ENCODE measurements at regions not wholly inside any gene's neighbourhood (a gene's known extent, or its start where the extent isn't known, plus 50 kb on each side); places are given as distances from the start of the nearest gene placed in this dataset.

- H4K20me1 ChIP-seq (ENCODE audit: insufficient read depth, low read depth, low read length) = no peaks in the 10 kb centered on the region
- no peak overlapping the region for H3K27ac ChIP-seq (ENCODE audit: low read length)
- no peaks in the 10 kb centered on the region for H3K79me2 ChIP-seq (ENCODE audit: low read length)
- H3K9me3 ChIP-seq (ENCODE audit: low read length) = no peaks in the 10 kb centered on the region
- no peaks in the 10 kb centered on the region for H3K27me3 ChIP-seq (ENCODE audit: low read length)
- H3K36me3 ChIP-seq (ENCODE audit: insufficient read depth, low read length) = no peaks in the 10 kb centered on the region
- no peaks in the 10 kb centered on the region for H3K9me2 ChIP-seq (replicated peaks; ENCODE audit: insufficient read depth, low read length)
- no peak for DNase-seq
- no peak overlapping the region for H3K9ac ChIP-seq (ENCODE audit: low read length)
- no peaks in the 10 kb centered on the region for H3K4me1 ChIP-seq (ENCODE audit: low read length)
- H3K4me3 ChIP-seq (ENCODE audit: low read length) = no peak overlapping the region
- H3K4me2 ChIP-seq (ENCODE audit: low read depth, low read length, poor library complexity, severe bottlenecking) = no peak overlapping the region
- no peak overlapping the region for H2AFZ ChIP-seq (ENCODE audit: low read length)
Observed at GRCh38 chr14:55977392-55978150, 140.6 kb upstream of the PELI2 start.

- H3K36me3 ChIP-seq (ENCODE audit: insufficient read depth, low read length) = no peaks in the 10 kb centered on the region
- no peak overlapping the region for H3K9ac ChIP-seq (ENCODE audit: low read length)
Observed at GRCh38 chr14:55979096-55979495, 139.1 kb upstream of the PELI2 start.

DNA sequence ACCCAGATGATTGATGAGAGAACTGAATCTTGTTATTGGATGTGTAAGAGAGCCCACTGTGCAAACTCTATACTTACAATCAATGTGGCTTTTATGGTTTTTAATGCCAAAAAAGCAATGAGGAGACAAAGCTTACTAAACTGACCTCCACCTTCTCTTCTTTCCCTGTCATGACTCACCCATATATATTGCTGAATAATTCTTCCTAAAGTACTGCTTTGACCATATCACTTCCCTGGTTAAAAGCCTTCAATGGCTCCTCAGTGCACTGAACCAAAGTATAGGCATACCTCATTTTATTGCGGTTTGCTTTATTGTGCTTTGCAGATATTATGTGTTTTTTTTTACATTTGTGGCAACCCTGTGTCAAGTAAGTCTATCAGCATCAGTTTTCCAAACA, 138.4 kb upstream of the PELI2 start:
- no peak overlapping the region for H2AFZ ChIP-seq (ENCODE audit: low read length)
- no peak overlapping the region for H3K4me2 ChIP-seq (ENCODE audit: low read depth, low read length, poor library complexity, severe bottlenecking)
- no peaks in the 10 kb centered on the region for H3K9me3 ChIP-seq (ENCODE audit: low read length)
- no peaks in the 10 kb centered on the region for H3K4me1 ChIP-seq (ENCODE audit: low read length)
- H3K27me3 ChIP-seq (ENCODE audit: low read length) = no peaks in the 10 kb centered on the region
- no peak overlapping the region for H3K4me3 ChIP-seq (ENCODE audit: low read length)
- no peak overlapping the region for H3K27ac ChIP-seq (ENCODE audit: low read length)
- no peak overlapping the region for H3K9ac ChIP-seq (ENCODE audit: low read length)
- H3K79me2 ChIP-seq (ENCODE audit: low read length) = no peaks in the 10 kb centered on the region
- no peaks in the 10 kb centered on the region for H3K9me2 ChIP-seq (replicated peaks; ENCODE audit: insufficient read depth, low read length)
- DNase-seq = no peak
- H4K20me1 ChIP-seq (ENCODE audit: insufficient read depth, low read depth, low read length) = no peaks in the 10 kb centered on the region
- no peaks in the 10 kb centered on the region for H3K36me3 ChIP-seq (ENCODE audit: insufficient read depth, low read length)

More at GRCh38 chr14:55979096-55979495, 139.1 kb upstream of the PELI2 start:
- Histone ChIP-seq H3K79me2 (ENCODE audit: low read length) (no peaks in the 10 kb centered on the region), H3K9me2 (replicated peaks; ENCODE audit: insufficient read depth, low read length) (no peaks in the 10 kb centered on the region), H3K4me3 (ENCODE audit: low read length) (no peak overlapping the region), H3K27ac (ENCODE audit: low read length) (no peak overlapping the region), H3K27me3 (ENCODE audit: low read length) (no peaks in the 10 kb centered on the region), H2AFZ (ENCODE audit: low read length) (no peak overlapping the region), H4K20me1 (ENCODE audit: insufficient read depth, low read depth, low read length) (no peaks in the 10 kb centered on the region), H3K4me1 (ENCODE audit: low read length) (no peaks in the 10 kb centered on the region), H3K4me2 (ENCODE audit: low read depth, low read length, poor library complexity, severe bottlenecking) (no peak overlapping the region), H3K9me3 (ENCODE audit: low read length) (no peaks in the 10 kb centered on the region)
- DNase-seq = no peak

DNA sequence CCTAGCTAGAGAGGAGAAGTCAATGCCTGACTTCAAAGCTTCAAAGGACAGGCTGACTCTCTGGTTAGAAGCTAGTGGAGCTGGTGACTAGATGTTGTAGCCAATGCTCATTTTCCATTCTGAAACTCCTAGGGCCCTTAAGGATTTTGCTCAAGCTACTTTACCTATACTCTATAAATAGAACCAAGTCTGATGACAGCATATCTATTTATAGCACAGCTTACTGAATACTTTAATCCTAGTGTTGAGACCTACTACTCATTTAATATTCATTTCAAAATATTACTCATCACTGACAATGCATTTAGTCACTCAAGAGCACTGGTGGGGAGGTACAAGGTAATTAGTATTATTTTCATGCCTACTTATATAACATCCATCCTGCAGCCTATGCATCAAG, 137.2 kb upstream of the PELI2 start:
- Histone ChIP-seq H3K27ac (ENCODE audit: low read length) (no peak overlapping the region), H3K4me3 (ENCODE audit: low read length) (no peak overlapping the region), H3K79me2 (ENCODE audit: low read length) (no peaks in the 10 kb centered on the region), H3K4me2 (ENCODE audit: low read depth, low read length, poor library complexity, severe bottlenecking) (no peak overlapping the region), H3K4me1 (ENCODE audit: low read length) (no peaks in the 10 kb centered on the region), H3K36me3 (ENCODE audit: insufficient read depth, low read length) (no peaks in the 10 kb centered on the region), H3K9me2 (replicated peaks; ENCODE audit: insufficient read depth, low read length) (no peaks in the 10 kb centered on the region), H3K9me3 (ENCODE audit: low read length) (no peaks in the 10 kb centered on the region), H4K20me1 (ENCODE audit: insufficient read depth, low read depth, low read length) (no peaks in the 10 kb centered on the region), H2AFZ (ENCODE audit: low read length) (no peak overlapping the region), H3K9ac (ENCODE audit: low read length) (no peak overlapping the region), H3K27me3 (ENCODE audit: low read length) (no peaks in the 10 kb centered on the region)
- no peak for DNase-seq

DNA sequence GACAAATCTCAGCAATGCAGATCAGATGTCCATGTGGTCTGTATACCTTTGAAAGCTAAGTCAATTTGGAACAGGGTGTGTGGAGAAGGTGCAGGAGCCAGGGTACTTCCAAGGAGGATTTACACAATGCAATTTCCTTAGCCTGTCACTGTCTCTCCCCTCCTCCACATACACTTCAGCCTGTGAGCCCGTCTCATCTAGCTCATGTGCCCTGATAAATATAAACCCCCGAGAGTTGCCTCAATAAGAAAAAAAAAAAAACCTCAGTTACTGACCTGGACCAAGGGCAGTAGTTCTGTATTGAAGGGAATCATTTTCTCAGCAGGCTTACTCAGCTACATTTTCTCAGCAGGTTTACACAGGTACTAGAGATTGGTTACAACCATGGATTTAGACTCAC, 132.1 kb upstream of the PELI2 start:
- Histone ChIP-seq H3K27me3 (ENCODE audit: low read length) (no peaks in the 10 kb centered on the region; the same call in 1 of the 2 replicates), H3K36me3 (ENCODE audit: insufficient read depth, low read length) (no peaks in the 10 kb centered on the region), H3K79me2 (ENCODE audit: low read length) (no peaks in the 10 kb centered on the region), H3K4me3 (ENCODE audit: low read length) (no peak overlapping the region), H2AFZ (ENCODE audit: low read length) (no peak overlapping the region), H3K4me2 (ENCODE audit: low read depth, low read length, poor library complexity, severe bottlenecking) (no peak overlapping the region), H3K9me2 (replicated peaks; ENCODE audit: insufficient read depth, low read length) (no peaks in the 10 kb centered on the region), H3K27ac (ENCODE audit: low read length) (no peak overlapping the region), H3K9ac (ENCODE audit: low read length) (no peak overlapping the region), H4K20me1 (ENCODE audit: insufficient read depth, low read depth, low read length) (no peaks in the 10 kb centered on the region), H3K4me1 (ENCODE audit: low read length) (no peaks in the 10 kb centered on the region), H3K9me3 (ENCODE audit: low read length) (no peaks in the 10 kb centered on the region)
- DNase-seq = peak; percentile 37

- Histone ChIP-seq H3K9ac (ENCODE audit: low read length) (no peak overlapping the region), H3K79me2 (ENCODE audit: low read length) (no peaks in the 10 kb centered on the region), H3K27ac (ENCODE audit: low read length) (no peak overlapping the region), H3K4me1 (ENCODE audit: low read length) (peaks cover 10% of the 10 kb centered on the region), H2AFZ (ENCODE audit: low read length) (no peak overlapping the region), H4K20me1 (ENCODE audit: insufficient read depth, low read depth, low read length) (no peaks in the 10 kb centered on the region), H3K27me3 (ENCODE audit: low read length) (peaks cover 2% of the 10 kb centered on the region; the same call in 1 of the 2 replicates), H3K4me3 (ENCODE audit: low read length) (no peak overlapping the region), H3K9me2 (replicated peaks; ENCODE audit: insufficient read depth, low read length) (no peaks in the 10 kb centered on the region), H3K36me3 (ENCODE audit: insufficient read depth, low read length) (no peaks in the 10 kb centered on the region), H3K4me2 (ENCODE audit: low read depth, low read length, poor library complexity, severe bottlenecking) (no peak overlapping the region), H3K9me3 (ENCODE audit: low read length) (no peaks in the 10 kb centered on the region)
- peak; percentile 37 for DNase-seq
Observed at GRCh38 chr14:56000846-56001245, 117.4 kb upstream of the PELI2 start.

DNA sequence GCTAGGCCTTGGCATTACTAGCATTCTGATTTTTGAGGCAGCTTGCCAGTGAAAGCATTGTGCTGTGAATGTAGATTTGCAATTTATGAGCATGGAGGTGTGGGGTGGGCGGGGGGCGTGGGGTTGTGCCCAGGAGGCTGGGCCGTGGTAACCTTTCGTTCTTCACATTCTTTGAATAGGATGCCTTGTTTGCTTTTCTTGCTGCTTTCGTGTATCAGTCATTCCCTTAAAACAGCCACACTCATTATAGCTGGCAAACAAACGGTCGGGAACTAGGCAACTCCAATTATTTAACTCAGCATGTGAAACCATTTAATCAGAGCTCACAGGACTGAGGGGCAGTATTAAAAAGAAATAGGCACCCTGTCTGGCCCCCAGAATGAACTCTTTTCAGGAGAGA, 115.9 kb upstream of the PELI2 start:
- H2AFZ ChIP-seq (ENCODE audit: low read length) = no peak overlapping the region
- no peak overlapping the region for H3K4me2 ChIP-seq (ENCODE audit: low read depth, low read length, poor library complexity, severe bottlenecking)
- H3K79me2 ChIP-seq (ENCODE audit: low read length) = no peaks in the 10 kb centered on the region
- DNase-seq = no peak
- no peak overlapping the region for H3K4me3 ChIP-seq (ENCODE audit: low read length)
- no peaks in the 10 kb centered on the region for H4K20me1 ChIP-seq (ENCODE audit: insufficient read depth, low read depth, low read length)
- H3K9me3 ChIP-seq (ENCODE audit: low read length) = no peaks in the 10 kb centered on the region
- no peak overlapping the region for H3K27ac ChIP-seq (ENCODE audit: low read length)
- no peak overlapping the region for H3K9ac ChIP-seq (ENCODE audit: low read length)
- H3K36me3 ChIP-seq (ENCODE audit: insufficient read depth, low read length) = no peaks in the 10 kb centered on the region
- peaks cover 2% of the 10 kb centered on the region; the same call in 1 of the 2 replicates for H3K27me3 ChIP-seq (ENCODE audit: low read length)
- peaks cover 10% of the 10 kb centered on the region for H3K4me1 ChIP-seq (ENCODE audit: low read length)
- H3K9me2 ChIP-seq (replicated peaks; ENCODE audit: insufficient read depth, low read length) = no peaks in the 10 kb centered on the region

GRCh38 chr14:56002876-56003625, 115.2 kb upstream of the PELI2 start:
- DNase-seq = peak; percentile 32
- H3K4me1 ChIP-seq (ENCODE audit: low read length) = peaks cover 10% of the 10 kb centered on the region
- no peak overlapping the region for H3K4me2 ChIP-seq (ENCODE audit: low read depth, low read length, poor library complexity, severe bottlenecking)
- no peak overlapping the region for H3K9ac ChIP-seq (ENCODE audit: low read length)
- no peaks in the 10 kb centered on the region for H3K9me3 ChIP-seq (ENCODE audit: low read length)
- H3K79me2 ChIP-seq (ENCODE audit: low read length) = no peaks in the 10 kb centered on the region
- no peaks in the 10 kb centered on the region for H3K9me2 ChIP-seq (replicated peaks; ENCODE audit: insufficient read depth, low read length)
- no peak overlapping the region for H3K27ac ChIP-seq (ENCODE audit: low read length)
- no peaks in the 10 kb centered on the region for H3K36me3 ChIP-seq (ENCODE audit: insufficient read depth, low read length)
- no peak overlapping the region for H3K4me3 ChIP-seq (ENCODE audit: low read length)
- H3K27me3 ChIP-seq (ENCODE audit: low read length) = peaks cover 2% of the 10 kb centered on the region; the same call in 1 of the 2 replicates
- no peak overlapping the region for H2AFZ ChIP-seq (ENCODE audit: low read length)
- no peaks in the 10 kb centered on the region for H4K20me1 ChIP-seq (ENCODE audit: insufficient read depth, low read depth, low read length)

Data from Karpas-422 (cell line).